T-helper 1 cell (primary cell): ENCODE measurements at regions not wholly inside any gene's neighbourhood (a gene's known extent, or its start where the extent isn't known, plus 50 kb on each side); places are given as distances from the start of the nearest gene placed in this dataset.
A peak's percentile ranks its signal among the peaks of the same experiment; 100 is the strongest.

ENCODE experiments used
- DNase-seq, 5 donors: peaks; one replicate each; pipeline ENCODE4 v3.0.0-alpha.2; 2012 to 2020

DNA sequence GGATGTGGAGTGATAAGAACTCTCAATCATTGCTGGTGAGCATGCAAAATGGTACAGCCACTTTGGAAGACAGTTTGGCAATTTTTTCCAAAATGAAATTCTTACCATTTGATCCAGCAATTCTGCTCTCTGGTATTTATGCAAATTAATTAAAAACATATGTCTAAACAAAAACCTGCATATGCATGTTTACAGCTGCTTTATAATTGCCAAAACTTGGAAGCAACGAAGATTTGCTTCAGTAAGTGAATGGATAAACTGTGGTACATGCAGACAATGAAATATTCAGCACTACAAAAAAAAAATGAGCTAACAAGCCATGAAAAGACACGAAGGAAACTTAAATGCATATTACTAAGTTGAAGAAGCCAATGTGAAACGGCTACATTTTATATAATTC, 55.5 kb upstream of the SMLR1 start:
- no peak for DNase-seq

DNA sequence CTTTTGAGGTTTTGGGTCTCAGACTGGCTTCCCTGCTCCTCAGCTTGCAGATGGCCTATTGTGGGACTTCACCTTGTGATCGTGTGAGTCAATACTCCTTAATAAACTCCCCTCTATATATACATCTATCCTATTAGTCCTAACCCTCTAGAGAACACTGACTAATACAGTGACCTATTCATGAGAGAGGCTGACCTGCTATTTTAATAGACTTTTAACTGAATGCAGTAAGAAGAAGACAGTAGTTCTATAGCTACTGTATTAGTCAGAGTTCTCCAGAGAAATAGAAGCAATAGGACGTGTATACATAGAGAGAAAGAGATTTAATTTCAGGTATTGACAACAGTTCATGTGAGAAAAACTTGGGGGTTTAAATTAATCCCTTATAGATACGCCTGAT, 53.3 kb upstream of the SMLR1 start:
- no peak for DNase-seq

- DNase-seq, result no peak
Measured at GRCh38 chr6:130775411-130776012, 51.7 kb upstream of the SMLR1 start.

- peak in 1 of 5 donors; percentile 12 for DNase-seq
Measured at GRCh38 chr6:130776287-130776925, 50.8 kb upstream of the SMLR1 start.
